Hepatocyte (in vitro differentiated cells): ENCODE measurements at regions not wholly inside any gene's neighbourhood (a gene's known extent, or its start where the extent isn't known, plus 50 kb on each side); places are given as distances from the start of the nearest gene placed in this dataset.

Experiments used
- DNase-seq: peaks from one replicate; pipeline ENCODE4 v3.0.0-alpha.2; 2016; ENCODE audit warnings: low spot score
- H2AFZ ChIP-seq: fragments of 200-600 bp; sonication (generic); 2 replicates; pipeline ENCODE4 v1.6.0; 2016; ENCODE audit warnings: antibody characterized with exemption, mild to moderate bottlenecking
- H3K27ac ChIP-seq: fragments of 200-600 bp; sonication (generic); 2 replicates; pipeline ENCODE4 v1.5.1; 2016; ENCODE audit warnings: mild to moderate bottlenecking
- H3K27me3 ChIP-seq: fragments of 200-600 bp; sonication (generic); 2 replicates; pipeline ENCODE4 v1.6.1; 2016
- H3K36me3 ChIP-seq: fragments of 200-600 bp; sonication (generic); replicated peaks from 2 replicates; pipeline ENCODE4 v1.5.1; 2016; ENCODE audit warnings: low read depth; ENCODE audit not compliant: insufficient read depth
- H3K4me1 ChIP-seq: fragments of 200-600 bp; sonication (generic); 2 replicates; pipeline ENCODE4 v1.5.1; 2016; ENCODE audit warnings: mild to moderate bottlenecking, moderate library complexity; ENCODE audit not compliant: insufficient read depth
- H3K4me2 ChIP-seq: fragments of 200-600 bp; sonication (generic); 2 replicates; pipeline ENCODE4 v1.6.0; 2016
- H3K4me3 ChIP-seq: fragments of 200-600 bp; sonication (generic); 2 replicates; pipeline ENCODE4 v1.5.1; 2016; ENCODE audit warnings: mild to moderate bottlenecking
- H3K79me2 ChIP-seq: fragments of 200-600 bp; sonication (generic); 2 replicates; pipeline ENCODE4 v1.6.0; 2017; ENCODE audit warnings: mild to moderate bottlenecking
- H3K9me2 ChIP-seq: fragments of 200-600 bp; sonication (generic); replicated peaks from 2 replicates; pipeline ENCODE4 v1.6.0; 2017; ENCODE audit warnings: mild to moderate bottlenecking; ENCODE audit not compliant: insufficient read depth
- H3K9me3 ChIP-seq: fragments of 200-600 bp; sonication (generic); 2 replicates; pipeline ENCODE4 v1.5.1; 2016; ENCODE audit warnings: low read depth, mild to moderate bottlenecking
- H4K20me1 ChIP-seq: fragments of 200-600 bp; sonication (generic); 2 replicates; pipeline ENCODE4 v1.6.0; 2016; ENCODE audit warnings: mild to moderate bottlenecking; ENCODE audit not compliant: insufficient read depth, poor library complexity, severe bottlenecking
- EZH2 ChIP-seq: fragments of 200-600 bp; sonication (generic); IDR thresholded peaks from 2 replicates; pipeline ENCODE4 v1.6.1; 2016; ENCODE audit warnings: antibody characterized with exemption, mild to moderate bottlenecking, borderline replicate concordance
- EZH2phosphoT487 ChIP-seq: fragments of 200-600 bp; sonication (generic); IDR thresholded peaks from one replicate; pipeline ENCODE4 v1.6.1; 2018; ENCODE audit warnings: antibody characterized with exemption, mild to moderate bottlenecking, low read depth, moderate library complexity; ENCODE audit not compliant: unreplicated experiment, severe bottlenecking
- WGBS: methylation state at CpG from one replicate; pipeline ENCODE4 v1.1.6; 2016; ENCODE audit warnings: low lambda C conversion rate; ENCODE audit errors: missing lambda C conversion rate; 5-methylcytosine and 5-hydroxymethylcytosine counted together
- TF ChIP-seq, protein P1 (sequence below): fragments of 200-600 bp; sonication (generic); IDR thresholded peaks from 2 replicates; pipeline ENCODE4 v1.5.1; 2016; ENCODE audit warnings: antibody characterized with exemption, mild to moderate bottlenecking; ENCODE audit not compliant: poor library complexity

DNA sequence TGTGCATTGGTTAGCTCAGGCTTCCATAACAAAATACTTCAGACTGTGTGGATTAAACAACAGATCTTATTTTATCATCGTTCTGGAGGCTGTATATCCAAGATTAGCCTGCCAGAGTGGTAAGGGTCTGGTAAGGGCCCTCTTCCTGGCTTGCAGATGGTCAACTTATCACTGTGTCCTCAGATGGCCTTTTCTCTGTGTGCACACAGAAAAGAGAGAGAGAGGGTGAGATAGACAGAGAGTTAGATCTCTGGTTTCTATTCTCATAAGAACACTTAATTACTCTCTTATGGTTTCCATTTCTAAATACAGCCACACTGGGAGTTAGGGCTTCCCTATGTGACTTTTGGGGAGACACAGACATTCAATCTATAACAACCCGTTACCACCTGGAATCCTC lies 1003.5 kb downstream of the TSN start:
- Histone ChIP-seq H4K20me1 (no peaks in the 10 kb centered on the region), H3K36me3 (no peaks in the 10 kb centered on the region), H3K27me3 (no peaks in the 10 kb centered on the region), H3K9me3 (no peaks in the 10 kb centered on the region), H3K27ac (no peak overlapping the region), H3K79me2 (no peaks in the 10 kb centered on the region), H3K4me3 (no peak overlapping the region), H3K4me1 (no peaks in the 10 kb centered on the region), H3K9me2 (no peaks in the 10 kb centered on the region), H2AFZ (no peak overlapping the region), H3K4me2 (no peak overlapping the region)
- TF ChIP-seq, protein P1, sequence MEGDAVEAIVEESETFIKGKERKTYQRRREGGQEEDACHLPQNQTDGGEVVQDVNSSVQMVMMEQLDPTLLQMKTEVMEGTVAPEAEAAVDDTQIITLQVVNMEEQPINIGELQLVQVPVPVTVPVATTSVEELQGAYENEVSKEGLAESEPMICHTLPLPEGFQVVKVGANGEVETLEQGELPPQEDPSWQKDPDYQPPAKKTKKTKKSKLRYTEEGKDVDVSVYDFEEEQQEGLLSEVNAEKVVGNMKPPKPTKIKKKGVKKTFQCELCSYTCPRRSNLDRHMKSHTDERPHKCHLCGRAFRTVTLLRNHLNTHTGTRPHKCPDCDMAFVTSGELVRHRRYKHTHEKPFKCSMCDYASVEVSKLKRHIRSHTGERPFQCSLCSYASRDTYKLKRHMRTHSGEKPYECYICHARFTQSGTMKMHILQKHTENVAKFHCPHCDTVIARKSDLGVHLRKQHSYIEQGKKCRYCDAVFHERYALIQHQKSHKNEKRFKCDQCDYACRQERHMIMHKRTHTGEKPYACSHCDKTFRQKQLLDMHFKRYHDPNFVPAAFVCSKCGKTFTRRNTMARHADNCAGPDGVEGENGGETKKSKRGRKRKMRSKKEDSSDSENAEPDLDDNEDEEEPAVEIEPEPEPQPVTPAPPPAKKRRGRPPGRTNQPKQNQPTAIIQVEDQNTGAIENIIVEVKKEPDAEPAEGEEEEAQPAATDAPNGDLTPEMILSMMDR: no peak
- no peak for TF ChIP-seq EZH2
- TF ChIP-seq EZH2phosphoT487: no peak
- 71% methylated on average over 2 of the region's 2 CpGs for WGBS
- no peak for DNase-seq

DNA sequence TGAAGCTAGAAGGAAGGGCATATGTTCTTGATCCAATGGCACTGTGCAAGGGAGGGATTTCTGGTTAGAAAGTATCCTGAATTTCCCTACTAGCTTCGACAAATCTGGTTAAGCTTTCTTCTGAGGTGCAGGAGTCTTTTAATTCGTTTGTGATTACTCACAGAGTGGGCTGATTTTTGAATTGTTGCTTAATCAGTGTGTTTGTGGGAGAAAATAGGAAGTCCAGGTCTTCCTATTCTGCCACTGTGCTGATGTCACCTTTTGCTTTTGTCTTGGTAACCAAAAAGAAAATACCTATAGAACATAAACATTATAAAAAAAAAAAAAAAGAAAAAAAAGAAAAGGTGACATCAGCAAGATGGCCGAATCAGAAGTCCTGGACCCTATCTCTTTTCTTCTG lies 1008.6 kb downstream of the TSN start:
- no peaks in the 10 kb centered on the region for H4K20me1 ChIP-seq
- H3K79me2 ChIP-seq: no peaks in the 10 kb centered on the region
- H3K9me3 ChIP-seq: no peaks in the 10 kb centered on the region
- H3K27me3 ChIP-seq: no peaks in the 10 kb centered on the region
- H3K36me3 ChIP-seq: no peaks in the 10 kb centered on the region
- H3K9me2 ChIP-seq: no peaks in the 10 kb centered on the region
- no peak overlapping the region for H3K27ac ChIP-seq
- TF ChIP-seq EZH2 (no peak), EZH2phosphoT487 (no peak)
- TF ChIP-seq, protein P1: no peak
- no peak for DNase-seq
- no peaks in the 10 kb centered on the region for H3K4me1 ChIP-seq
- H3K4me2 ChIP-seq: no peak overlapping the region
- 80% methylated on average over 3 of the region's 3 CpGs for whole genome bisulfite sequencing
- H3K4me3 ChIP-seq: no peak overlapping the region
- H2AFZ ChIP-seq: no peak overlapping the region

DNA sequence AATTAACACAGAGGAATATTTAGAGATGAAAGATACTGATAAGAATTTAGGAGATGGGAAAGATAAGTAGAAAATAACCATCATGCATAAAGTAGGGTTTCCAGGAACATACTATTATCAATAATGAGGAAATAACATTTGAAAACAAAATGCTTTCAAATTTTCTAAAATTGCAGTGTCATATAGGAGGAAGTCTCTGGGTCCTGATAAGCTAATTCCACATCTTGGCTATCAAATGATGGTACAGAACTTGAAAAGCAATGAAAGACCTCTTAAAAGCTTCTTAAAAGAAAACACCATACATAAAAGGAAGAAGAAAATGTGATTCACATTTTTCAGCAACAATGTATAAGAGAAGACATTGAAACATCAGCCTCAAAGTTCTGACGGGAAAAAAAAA lies 1024.8 kb downstream of the TSN start:
- Histone ChIP-seq H3K4me3 (no peak overlapping the region), H3K27ac (no peak overlapping the region), H2AFZ (no peak overlapping the region), H4K20me1 (no peaks in the 10 kb centered on the region), H3K36me3 (no peaks in the 10 kb centered on the region), H3K27me3 (no peaks in the 10 kb centered on the region), H3K4me1 (no peaks in the 10 kb centered on the region), H3K9me2 (no peaks in the 10 kb centered on the region), H3K9me3 (no peaks in the 10 kb centered on the region), H3K79me2 (no peaks in the 10 kb centered on the region), H3K4me2 (no peak overlapping the region)
- DNase-seq: no peak
- 91% methylated on average over 1 of the region's 1 CpG for WGBS
- TF ChIP-seq, protein P1: no peak
- no peak for TF ChIP-seq EZH2phosphoT487
- no peak for TF ChIP-seq EZH2

DNA sequence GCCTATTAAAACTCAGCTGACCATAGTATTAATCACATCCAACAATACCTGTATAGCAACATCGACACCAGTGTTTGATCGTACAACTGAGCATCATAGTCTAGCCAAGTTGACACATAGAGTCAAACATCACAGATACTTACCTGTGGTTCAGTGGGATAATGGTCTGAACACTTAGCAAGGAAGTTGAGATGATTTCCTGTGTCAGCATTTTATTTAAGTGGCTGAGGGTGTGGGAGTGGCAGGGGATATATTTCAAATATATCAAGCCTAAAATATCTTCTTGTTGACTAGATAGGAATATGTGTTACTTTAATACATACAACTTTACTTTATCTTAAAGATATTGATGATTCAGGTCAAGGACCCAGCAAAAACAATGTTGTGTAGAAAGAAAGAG lies 1038.6 kb downstream of the TSN start:
- TF ChIP-seq, protein P1: no peak
- H3K4me3 ChIP-seq: no peak overlapping the region
- no peak overlapping the region for H2AFZ ChIP-seq
- 92% methylated on average over 2 of the region's 2 CpGs for WGBS
- DNase-seq: no peak
- no peak overlapping the region for H3K4me2 ChIP-seq
- no peaks in the 10 kb centered on the region for H3K9me2 ChIP-seq
- no peaks in the 10 kb centered on the region for H3K79me2 ChIP-seq
- no peaks in the 10 kb centered on the region for H3K4me1 ChIP-seq
- H3K27ac ChIP-seq: no peak overlapping the region
- H3K36me3 ChIP-seq: no peaks in the 10 kb centered on the region
- no peaks in the 10 kb centered on the region for H4K20me1 ChIP-seq
- no peaks in the 10 kb centered on the region for H3K27me3 ChIP-seq
- H3K9me3 ChIP-seq: no peaks in the 10 kb centered on the region
